Chondrocyte (in vitro differentiated cells): ENCODE measurements at regions not wholly inside any gene's neighbourhood (a gene's known extent, or its start where the extent isn't known, plus 50 kb on each side); places are given as distances from the start of the nearest gene placed in this dataset.
"Not testable (repeated sequence)": the region's sequence is repeated elsewhere in the genome, so short reads cannot be mapped to it uniquely, and the experiment has no call there.

Source experiments
- DNase-seq: peaks from one replicate; pipeline ENCODE4 v3.0.0; 2021; ENCODE audit warnings: mixed read lengths, low spot score
- H3K27ac Mint-ChIP-seq: one replicate; pipeline ENCODE4 v1.8.0; 2021; ENCODE audit warnings: mild to moderate bottlenecking, moderate library complexity, mixed read lengths; ENCODE audit not compliant: unreplicated experiment
- H3K27me3 Mint-ChIP-seq: 2 replicates; pipeline ENCODE4 v1.8.0; 2021; ENCODE audit warnings: low read depth, mixed read lengths
- H3K36me3 Mint-ChIP-seq: 2 replicates; pipeline ENCODE4 v1.8.0; 2021; ENCODE audit warnings: low read depth, mixed read lengths
- H3K4me1 Mint-ChIP-seq: 2 replicates; pipeline ENCODE4 v1.8.0; 2021; ENCODE audit warnings: low read depth, mild to moderate bottlenecking, mixed read lengths
- H3K4me3 Mint-ChIP-seq: one replicate; pipeline ENCODE4 v1.8.0; 2021; ENCODE audit warnings: mild to moderate bottlenecking, moderate library complexity, mixed read lengths; ENCODE audit not compliant: unreplicated experiment
- H3K9me3 Mint-ChIP-seq: 2 replicates; pipeline ENCODE4 v1.8.0; 2021; ENCODE audit warnings: low read depth, mixed read lengths
- CTCF ChIP-seq: fragments of 200-600 bp; sonication (generic); IDR thresholded peaks from 2 replicates; pipeline ENCODE4 v1.5.0; 2021; ENCODE audit warnings: antibody characterized with exemption, mild to moderate bottlenecking, moderate library complexity

- peaks cover 5% of the 10 kb centered on the region for H3K27me3 Mint-ChIP-seq
- H3K27ac Mint-ChIP-seq: no peak overlapping the region
- no peak overlapping the region for H3K4me3 Mint-ChIP-seq
- no peaks in the 10 kb centered on the region for H3K9me3 Mint-ChIP-seq
- H3K36me3 Mint-ChIP-seq: no peaks in the 10 kb centered on the region
- no peaks in the 10 kb centered on the region for H3K4me1 Mint-ChIP-seq
- no peak for DNase-seq
- no peak for TF ChIP-seq CTCF
Measured at GRCh38 chr13:82501834-82502233, 1380.4 kb downstream of the SLITRK1 start.

GRCh38 chr13:82480415-82480814 lies 1401.9 kb downstream of the SLITRK1 start:
- H3K9me3 Mint-ChIP-seq: peaks cover 3% of the 10 kb centered on the region
- H3K27me3 Mint-ChIP-seq: no peaks in the 10 kb centered on the region
- H3K36me3 Mint-ChIP-seq: no peaks in the 10 kb centered on the region
- peak; percentile 68 for TF ChIP-seq CTCF
- H3K4me3 Mint-ChIP-seq: no peak overlapping the region
- no peaks in the 10 kb centered on the region for H3K4me1 Mint-ChIP-seq
- DNase-seq: no peak
- H3K27ac Mint-ChIP-seq: no peak overlapping the region

- no peaks in the 10 kb centered on the region for H3K9me3 Mint-ChIP-seq
- no peaks in the 10 kb centered on the region for H3K27me3 Mint-ChIP-seq
- no peaks in the 10 kb centered on the region for H3K36me3 Mint-ChIP-seq
- TF ChIP-seq CTCF: no peak
- no peak overlapping the region for H3K4me3 Mint-ChIP-seq
- no peak overlapping the region for H3K27ac Mint-ChIP-seq
- H3K4me1 Mint-ChIP-seq: no peaks in the 10 kb centered on the region
- no peak for DNase-seq
Measured at GRCh38 chr13:82477436-82477835, 1404.8 kb downstream of the SLITRK1 start.

- Mint-ChIP-seq H3K4me1 (no peaks in the 10 kb centered on the region), H3K36me3 (no peaks in the 10 kb centered on the region), H3K4me3 (no peak overlapping the region), H3K27ac (no peak overlapping the region), H3K27me3 (peaks cover 3% of the 10 kb centered on the region), H3K9me3 (peaks cover 1% of the 10 kb centered on the region)
- no peak for TF ChIP-seq CTCF
- no peak for DNase-seq
Measured at GRCh38 chr13:82467626-82468025, 1414.6 kb downstream of the SLITRK1 start.

- not testable (repeated sequence) for H3K27ac Mint-ChIP-seq, H3K9me3 Mint-ChIP-seq, H3K4me3 Mint-ChIP-seq, H3K36me3 Mint-ChIP-seq, H3K27me3 Mint-ChIP-seq, DNase-seq, H3K4me1 Mint-ChIP-seq
Measured at GRCh38 chr13:82459575-82459974, 1422.7 kb downstream of the SLITRK1 start.

GRCh38 chr13:82458169-82458568 lies 1424.1 kb downstream of the SLITRK1 start:
- H3K4me1 Mint-ChIP-seq: no peaks in the 10 kb centered on the region
- no peaks in the 10 kb centered on the region for H3K27me3 Mint-ChIP-seq

GRCh38 chr13:82457548-82457947 lies 1424.7 kb downstream of the SLITRK1 start:
- not testable (repeated sequence) for H3K4me3 Mint-ChIP-seq, H3K36me3 Mint-ChIP-seq

More at GRCh38 chr13:82458169-82458568, 1424.1 kb downstream of the SLITRK1 start:
- no peaks in the 10 kb centered on the region for H3K36me3 Mint-ChIP-seq
- no peak overlapping the region for H3K4me3 Mint-ChIP-seq
- H3K9me3 Mint-ChIP-seq: peaks cover 8% of the 10 kb centered on the region
- TF ChIP-seq CTCF: no peak
- no peak overlapping the region for H3K27ac Mint-ChIP-seq
- no peak for DNase-seq

More at GRCh38 chr13:82457548-82457947, 1424.7 kb downstream of the SLITRK1 start:
- not testable (repeated sequence) for H3K4me1 Mint-ChIP-seq, H3K9me3 Mint-ChIP-seq, H3K27ac Mint-ChIP-seq, DNase-seq, H3K27me3 Mint-ChIP-seq
